ENCODE measurements at regions not wholly inside any gene's neighbourhood (a gene's known extent, or its start where the extent isn't known, plus 50 kb on each side); places are given as distances from the start of the nearest gene placed in this dataset.
"Not testable (repeated sequence)": the region's sequence is repeated elsewhere in the genome, so short reads cannot be mapped to it uniquely, and the experiment has no call there.

DNA sequence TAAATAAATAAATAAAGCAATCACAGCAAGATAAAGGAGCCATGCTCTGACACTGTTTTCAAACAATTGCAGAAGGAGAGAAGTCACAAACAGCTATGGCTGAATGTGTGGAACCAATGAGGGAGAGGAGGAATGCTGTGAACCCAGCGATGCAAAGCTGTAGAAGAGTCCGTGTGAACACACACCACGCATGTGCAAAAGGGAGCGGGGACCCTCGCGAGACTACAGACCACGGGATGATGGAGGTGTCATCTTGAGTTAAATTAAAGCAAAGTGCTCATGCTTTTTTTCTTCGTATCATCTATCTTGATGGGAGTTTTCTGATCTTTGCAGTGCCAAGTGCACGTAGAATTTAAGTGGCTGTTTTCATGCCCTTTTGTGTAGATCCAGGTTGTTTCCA, 123.8 kb upstream of the CDH5 start:
- Histone ChIP-seq H3K36me3 (ENCODE audit: insufficient read depth, low read length) (no peaks in the 10 kb centered on the region), H3K9me2 (ENCODE audit: insufficient read depth, low read length) (no peaks in the 10 kb centered on the region), H3K4me1 (ENCODE audit: insufficient read depth, low read length, poor library complexity, severe bottlenecking) (no peaks in the 10 kb centered on the region), H3K4me2 (ENCODE audit: low read length) (no peak overlapping the region), H3K27ac (ENCODE audit: low read depth, low read length, poor library complexity, severe bottlenecking) (no peak overlapping the region), H2AFZ (ENCODE audit: low read length) (no peak overlapping the region), H3K4me3 (ENCODE audit: low read depth, low read length, poor library complexity, severe bottlenecking) (no peak overlapping the region), H3K79me2 (ENCODE audit: insufficient read depth, low read depth, low read length) (no peaks in the 10 kb centered on the region), H4K20me1 (ENCODE audit: insufficient read depth, low read length) (no peaks in the 10 kb centered on the region), H3K9me3 (ENCODE audit: low read length) (no peaks in the 10 kb centered on the region)
- no peak for DNase-seq (ENCODE audit: low spot score)
- CTCF ChIA-PET (ENCODE audit: unreplicated experiment): no interaction called here
- POLR2A ChIA-PET: no interaction called here
- BruUV-seq (replicated peaks): no TSS peak
- no peak for TF ChIP-seq EZH2phosphoT487 (IDR thresholded peaks at IDR 0.05; ENCODE audit: borderline replicate concordance, low read depth, low read length)
- TF ChIP-seq, protein P1, sequence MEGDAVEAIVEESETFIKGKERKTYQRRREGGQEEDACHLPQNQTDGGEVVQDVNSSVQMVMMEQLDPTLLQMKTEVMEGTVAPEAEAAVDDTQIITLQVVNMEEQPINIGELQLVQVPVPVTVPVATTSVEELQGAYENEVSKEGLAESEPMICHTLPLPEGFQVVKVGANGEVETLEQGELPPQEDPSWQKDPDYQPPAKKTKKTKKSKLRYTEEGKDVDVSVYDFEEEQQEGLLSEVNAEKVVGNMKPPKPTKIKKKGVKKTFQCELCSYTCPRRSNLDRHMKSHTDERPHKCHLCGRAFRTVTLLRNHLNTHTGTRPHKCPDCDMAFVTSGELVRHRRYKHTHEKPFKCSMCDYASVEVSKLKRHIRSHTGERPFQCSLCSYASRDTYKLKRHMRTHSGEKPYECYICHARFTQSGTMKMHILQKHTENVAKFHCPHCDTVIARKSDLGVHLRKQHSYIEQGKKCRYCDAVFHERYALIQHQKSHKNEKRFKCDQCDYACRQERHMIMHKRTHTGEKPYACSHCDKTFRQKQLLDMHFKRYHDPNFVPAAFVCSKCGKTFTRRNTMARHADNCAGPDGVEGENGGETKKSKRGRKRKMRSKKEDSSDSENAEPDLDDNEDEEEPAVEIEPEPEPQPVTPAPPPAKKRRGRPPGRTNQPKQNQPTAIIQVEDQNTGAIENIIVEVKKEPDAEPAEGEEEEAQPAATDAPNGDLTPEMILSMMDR (conservative IDR thresholded peaks at IDR 0.05; ENCODE audit: low read length): no peak
- intact Hi-C loops (cut with micrococcal nuclease; ENCODE audit: unreplicated experiment): no loop called here

DNA sequence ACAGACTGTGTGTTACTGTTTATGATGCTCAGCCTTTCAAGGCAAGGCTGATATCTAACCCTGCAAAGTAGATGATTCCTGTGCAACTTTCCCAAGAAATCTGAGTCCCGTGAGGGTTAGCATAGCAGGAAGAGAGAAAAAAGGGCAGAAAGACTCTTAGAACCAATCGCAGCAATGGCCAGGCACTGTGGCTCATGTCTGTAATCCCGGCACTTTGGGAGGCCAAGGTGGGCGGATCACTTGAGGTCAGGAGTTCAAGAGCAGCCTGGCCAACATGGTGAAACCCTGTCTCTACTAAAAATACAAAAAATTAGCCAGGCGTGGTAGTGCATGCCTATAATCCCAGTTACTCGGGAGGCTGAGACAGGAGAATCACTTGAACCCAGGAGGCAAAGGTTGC, 124.3 kb upstream of the CDH5 start:
- DNase-seq (ENCODE audit: low spot score); H3K4me1 ChIP-seq (ENCODE audit: insufficient read depth, low read length, poor library complexity, severe bottlenecking); H2AFZ ChIP-seq (ENCODE audit: low read length); H3K9me2 ChIP-seq (ENCODE audit: insufficient read depth, low read length); H3K4me2 ChIP-seq (ENCODE audit: low read length); POLR2A ChIA-PET; H3K79me2 ChIP-seq (ENCODE audit: insufficient read depth, low read depth, low read length); BruUV-seq (replicated peaks); intact Hi-C loops (cut with micrococcal nuclease; ENCODE audit: unreplicated experiment); H3K27ac ChIP-seq (ENCODE audit: low read depth, low read length, poor library complexity, severe bottlenecking); CTCF ChIA-PET (ENCODE audit: unreplicated experiment); H3K36me3 ChIP-seq (ENCODE audit: insufficient read depth, low read length); H3K9me3 ChIP-seq (ENCODE audit: low read length); H4K20me1 ChIP-seq (ENCODE audit: insufficient read depth, low read length); H3K4me3 ChIP-seq (ENCODE audit: low read depth, low read length, poor library complexity, severe bottlenecking): not testable (repeated sequence)

GRCh38 chr16:66240631-66241395, 125.7 kb upstream of the CDH5 start:
- Histone ChIP-seq H3K4me3 (ENCODE audit: low read depth, low read length, poor library complexity, severe bottlenecking) (no peak overlapping the region), H3K4me2 (ENCODE audit: low read length) (no peak overlapping the region), H3K9me3 (ENCODE audit: low read length) (no peaks in the 10 kb centered on the region), H2AFZ (ENCODE audit: low read length) (no peak overlapping the region), H4K20me1 (ENCODE audit: insufficient read depth, low read length) (no peaks in the 10 kb centered on the region), H3K4me1 (ENCODE audit: insufficient read depth, low read length, poor library complexity, severe bottlenecking) (no peaks in the 10 kb centered on the region), H3K79me2 (ENCODE audit: insufficient read depth, low read depth, low read length) (no peaks in the 10 kb centered on the region), H3K36me3 (ENCODE audit: insufficient read depth, low read length) (no peaks in the 10 kb centered on the region), H3K9me2 (ENCODE audit: insufficient read depth, low read length) (no peaks in the 10 kb centered on the region), H3K27ac (ENCODE audit: low read depth, low read length, poor library complexity, severe bottlenecking) (no peak overlapping the region)
- no TSS peak for BruUV-seq (replicated peaks)
- intact Hi-C loops (cut with micrococcal nuclease; ENCODE audit: unreplicated experiment): no loop called here
- TF ChIP-seq, protein P1 (conservative IDR thresholded peaks at IDR 0.05; ENCODE audit: low read length): no peak
- TF ChIP-seq EZH2phosphoT487 (IDR thresholded peaks at IDR 0.05; ENCODE audit: borderline replicate concordance, low read depth, low read length): no peak
- POLR2A ChIA-PET: no interaction called here
- CTCF ChIA-PET (ENCODE audit: unreplicated experiment): no interaction called here
- no peak for DNase-seq (ENCODE audit: low spot score)
